ENCODE measurements at regions not wholly inside any gene's neighbourhood (a gene's known extent, or its start where the extent isn't known, plus 50 kb on each side); places are given as distances from the start of the nearest gene placed in this dataset.
"Not testable (repeated sequence)": the region's sequence is repeated elsewhere in the genome, so short reads cannot be mapped to it uniquely, and the experiment has no call there.

GRCh38 chr18:73168236-73168635 lies 300.4 kb upstream of the NETO1 start:
- DNase-seq (ENCODE audit: low read depth in 4 of 4, low spot score in 3 of 4) = no peak

- no peak for DNase-seq (ENCODE audit: low read depth in 4 of 4, low spot score in 3 of 4)
These were observed 296.6 kb upstream of the NETO1 start for GRCh38 chr18:73164430-73164829.

GRCh38 chr18:73163236-73163635 lies 295.4 kb upstream of the NETO1 start:
- DNase-seq (ENCODE audit: low read depth in 4 of 4, low spot score in 3 of 4) = no peak

GRCh38 chr18:73156117-73156516 lies 288.3 kb upstream of the NETO1 start:
- DNase-seq (ENCODE audit: low read depth in 4 of 4, low spot score in 3 of 4) = no peak

GRCh38 chr18:73153271-73153670 lies 285.5 kb upstream of the NETO1 start:
- no peak for DNase-seq (ENCODE audit: low read depth in 4 of 4, low spot score in 3 of 4)

- DNase-seq (ENCODE audit: low read depth in 4 of 4, low spot score in 3 of 4) = no peak
These were observed 283.3 kb upstream of the NETO1 start for GRCh38 chr18:73151086-73151485.

- no peak for DNase-seq (ENCODE audit: low read depth in 4 of 4, low spot score in 3 of 4)
These were observed 282.4 kb upstream of the NETO1 start for GRCh38 chr18:73150199-73150598.

- DNase-seq (ENCODE audit: low read depth in 4 of 4, low spot score in 3 of 4) = no peak
These were observed 279.8 kb upstream of the NETO1 start for GRCh38 chr18:73147590-73147989.

- DNase-seq (ENCODE audit: low read depth in 4 of 4, low spot score in 3 of 4) = no peak
These were observed 276.2 kb upstream of the NETO1 start for GRCh38 chr18:73144030-73144429.

- DNase-seq (ENCODE audit: low read depth in 4 of 4, low spot score in 3 of 4) = no peak
These were observed 268.3 kb upstream of the NETO1 start for GRCh38 chr18:73136134-73136533.

- DNase-seq (ENCODE audit: low read depth in 4 of 4, low spot score in 3 of 4) = peak in 1 of 4 donors; percentile 2
These were observed 256.4 kb upstream of the NETO1 start for GRCh38 chr18:73124175-73124574.

- no peak for DNase-seq (ENCODE audit: low read depth in 4 of 4, low spot score in 3 of 4)
These were observed 253.4 kb upstream of the NETO1 start for GRCh38 chr18:73121207-73121606.

GRCh38 chr18:73120626-73121025 lies 252.8 kb upstream of the NETO1 start:
- no peak for DNase-seq (ENCODE audit: low read depth in 4 of 4, low spot score in 3 of 4)

- no peak for DNase-seq (ENCODE audit: low read depth in 4 of 4, low spot score in 3 of 4)
These were observed 251.8 kb upstream of the NETO1 start for GRCh38 chr18:73119574-73119973.

- DNase-seq (ENCODE audit: low read depth in 4 of 4, low spot score in 3 of 4) = no peak
These were observed 250.5 kb upstream of the NETO1 start for GRCh38 chr18:73118121-73118816.

- no peak for DNase-seq (ENCODE audit: low read depth in 4 of 4, low spot score in 3 of 4)
These were observed 242.5 kb upstream of the NETO1 start for GRCh38 chr18:73110307-73110706.

- no peak for DNase-seq (ENCODE audit: low read depth in 4 of 4, low spot score in 3 of 4)
These were observed 234.2 kb upstream of the NETO1 start for GRCh38 chr18:73101977-73102376.

GRCh38 chr18:73101491-73101890 lies 233.7 kb upstream of the NETO1 start:
- DNase-seq (ENCODE audit: low read depth in 4 of 4, low spot score in 3 of 4) = not testable (repeated sequence)

GRCh38 chr18:73099759-73100158 lies 232.0 kb upstream of the NETO1 start:
- DNase-seq (ENCODE audit: low read depth in 4 of 4, low spot score in 3 of 4) = no peak

GRCh38 chr18:73093687-73094250 lies 226.0 kb upstream of the NETO1 start:
- DNase-seq (ENCODE audit: low read depth in 4 of 4, low spot score in 3 of 4) = no peak

- no peak for DNase-seq (ENCODE audit: low read depth in 4 of 4, low spot score in 3 of 4)
These were observed 220.7 kb upstream of the NETO1 start for GRCh38 chr18:73088445-73088844.

GRCh38 chr18:73087282-73087977 lies 219.6 kb upstream of the NETO1 start:
- DNase-seq (ENCODE audit: low read depth in 4 of 4, low spot score in 3 of 4) = no peak

All from right renal pelvis (tissue), 4 donors.